HEK293T (cell line): ENCODE measurements at regions not wholly inside any gene's neighbourhood (a gene's known extent, or its start where the extent isn't known, plus 50 kb on each side); places are given as distances from the start of the nearest gene placed in this dataset.

Source experiments
- BHLHE40 ChIP-seq: fragments of 450-650 bp; IDR thresholded peaks from 2 replicates; pipeline ENCODE4 v1.6.1; 2016; ENCODE audit warnings: mild to moderate bottlenecking, moderate library complexity, borderline replicate concordance
- FOXK2 ChIP-seq: fragments of 450-650 bp; IDR thresholded peaks from 2 replicates; pipeline ENCODE4 v1.6.1; 2016; ENCODE audit warnings: mild to moderate bottlenecking
- FOXM1 ChIP-seq: fragments of 450-650 bp; IDR thresholded peaks from 2 replicates; pipeline ENCODE4 v1.6.1; 2017; ENCODE audit warnings: mild to moderate bottlenecking, borderline replicate concordance
- LEF1 ChIP-seq: fragments of 450-650 bp; IDR thresholded peaks from 2 replicates; pipeline ENCODE4 v1.6.1; 2017; ENCODE audit warnings: mild to moderate bottlenecking, borderline replicate concordance

GRCh38 chr6:105611606-105612005 lies 208.7 kb upstream of the PREP start:
- TF ChIP-seq FOXM1 (no peak), LEF1 (no peak), BHLHE40 (no peak), FOXK2 (no peak)
